H4 (cell line): ENCODE measurements at regions not wholly inside any gene's neighbourhood (a gene's known extent, or its start where the extent isn't known, plus 50 kb on each side); places are given as distances from the start of the nearest gene placed in this dataset.
A peak's percentile ranks its signal among the peaks of the same experiment; 100 is the strongest.

Experiments
- DNase-seq: peaks from one replicate; pipeline ENCODE4 v3.0.0-alpha.2; 2015; ENCODE audit warnings: low spot score

- DNase-seq, result no peak
Measured at GRCh38 chr4:124529131-124529530, 183.4 kb downstream of the ANKRD50 start.

DNA sequence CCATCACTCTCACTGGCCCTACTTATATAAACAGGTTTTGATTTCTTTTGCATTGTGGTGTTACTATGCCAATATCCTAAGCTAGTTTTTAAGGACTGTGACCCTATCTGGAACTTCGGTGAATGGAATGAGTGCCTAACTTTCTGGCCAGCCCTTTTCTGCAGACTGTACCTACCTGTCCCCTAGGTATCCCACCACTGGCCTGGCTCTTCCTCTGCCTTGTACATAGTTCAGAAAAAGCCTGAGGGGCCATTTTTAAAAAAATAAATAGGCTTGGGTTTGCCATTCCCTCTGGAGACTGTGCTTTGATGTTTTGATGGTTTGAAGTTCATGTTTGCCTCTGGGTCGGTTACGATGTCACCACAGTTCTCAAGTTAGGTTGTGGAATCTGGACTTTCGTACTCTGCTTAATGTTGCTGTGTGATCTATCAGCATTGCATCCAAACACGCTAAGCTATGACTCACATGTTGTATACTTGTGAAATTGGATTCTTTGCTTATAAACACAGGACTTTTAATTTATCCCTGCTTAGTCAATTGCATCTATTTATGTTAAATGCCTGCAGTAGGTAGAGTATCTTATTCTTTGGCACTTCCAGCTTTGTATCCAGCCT is 182.0 kb downstream of the ANKRD50 start:
- peak; percentile 78 for DNase-seq

DNA sequence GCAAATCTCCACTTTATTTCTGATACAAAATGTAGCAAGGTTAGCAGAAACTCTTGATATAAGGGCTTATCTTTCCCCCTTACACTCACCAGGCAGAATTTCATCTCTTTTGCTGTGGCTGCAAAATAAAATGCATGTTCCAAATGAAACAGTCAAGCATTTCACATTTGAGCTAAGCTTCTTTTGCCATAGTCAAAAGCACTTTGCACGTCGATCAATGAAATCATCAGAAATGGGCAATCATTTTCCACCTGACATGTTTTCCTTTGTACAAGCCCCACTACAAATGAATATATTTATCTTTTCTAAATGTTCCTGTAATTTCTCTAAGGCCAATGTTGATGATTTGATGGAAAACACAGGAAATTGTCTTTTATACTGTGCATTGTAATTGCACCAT is 178.4 kb downstream of the ANKRD50 start:
- no peak for DNase-seq

DNA sequence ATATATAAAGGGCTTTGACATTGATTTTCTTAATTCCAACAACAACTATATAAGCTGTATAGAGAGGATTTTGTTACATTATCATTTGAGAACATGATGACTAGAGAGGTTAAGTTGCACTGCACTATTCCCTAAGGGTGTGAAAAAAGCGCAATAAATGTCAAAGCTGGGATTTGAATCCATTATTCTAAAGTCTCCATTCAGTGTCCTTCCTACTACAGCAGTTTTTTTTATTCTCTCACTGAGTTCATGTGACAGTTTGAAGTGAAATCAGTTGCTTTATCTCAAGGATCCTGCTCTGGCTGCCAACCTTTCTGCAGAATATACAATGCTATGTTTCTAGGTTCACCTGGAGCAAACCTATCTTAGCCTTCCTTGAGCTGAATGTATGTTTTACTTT is 177.5 kb downstream of the ANKRD50 start:
- no peak for DNase-seq

DNA sequence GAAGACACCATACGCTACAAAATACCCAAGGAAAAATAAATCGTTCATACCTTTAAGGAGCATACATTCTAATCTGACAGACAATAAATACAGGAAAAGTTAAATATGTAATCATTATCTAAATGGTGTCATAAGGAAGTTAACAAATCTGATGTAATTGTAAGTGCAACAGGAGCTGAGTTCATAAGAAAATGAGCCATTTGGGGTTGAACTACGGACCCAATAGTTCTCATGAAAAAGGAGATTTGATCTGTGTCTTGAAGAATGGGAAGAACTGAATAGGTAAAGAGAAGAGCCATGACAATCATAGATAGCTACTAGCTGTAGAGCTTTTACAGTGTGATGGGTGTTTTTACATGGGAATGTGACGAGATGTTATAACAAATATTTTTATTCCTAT is 175.6 kb downstream of the ANKRD50 start:
- DNase-seq, result no peak

- no peak for DNase-seq
Measured at GRCh38 chr4:124537971-124538370, 174.6 kb downstream of the ANKRD50 start.

DNA sequence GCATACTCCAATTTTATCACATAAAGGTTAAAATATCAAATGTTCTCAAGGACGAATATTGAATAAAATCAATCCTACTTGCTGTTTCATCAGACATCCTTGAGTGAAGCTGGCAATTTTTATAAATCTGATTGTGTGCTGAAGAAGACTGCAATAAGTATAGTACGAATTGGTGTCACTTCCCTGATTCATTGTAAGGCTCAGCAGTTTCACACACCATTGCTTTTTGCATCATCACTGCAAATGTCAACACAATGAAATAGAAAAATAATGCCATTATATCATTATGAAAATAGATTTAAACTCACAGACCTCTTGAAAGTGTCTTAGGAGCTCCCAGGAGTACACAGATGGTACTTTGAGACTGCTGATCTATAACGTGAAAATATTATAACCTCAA is 172.5 kb downstream of the ANKRD50 start:
- no peak for DNase-seq

- DNase-seq, result no peak
Measured at GRCh38 chr4:124541652-124542420, 170.7 kb downstream of the ANKRD50 start.

- DNase-seq, result no peak
Measured at GRCh38 chr4:124555959-124556358, 156.6 kb downstream of the ANKRD50 start.

DNA sequence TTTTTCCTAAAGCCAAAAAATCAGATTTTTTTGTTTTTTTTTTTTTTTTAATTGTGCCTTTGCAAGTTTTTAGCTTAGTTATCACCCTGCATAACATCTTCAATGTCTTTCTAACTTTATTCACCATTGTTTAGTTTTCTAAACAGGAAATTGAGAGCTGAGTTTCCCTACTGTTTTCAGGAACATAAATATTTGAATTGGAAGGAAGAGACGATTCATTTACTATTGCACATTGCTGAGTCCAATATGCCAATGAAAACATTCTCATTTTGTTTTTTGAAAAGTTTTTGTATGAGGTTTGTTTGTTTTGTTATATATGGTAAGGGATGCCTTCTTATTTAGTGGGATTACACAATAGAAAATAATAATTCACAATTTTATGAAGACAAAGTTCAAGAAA is 148.4 kb downstream of the ANKRD50 start:
- no peak for DNase-seq

DNA sequence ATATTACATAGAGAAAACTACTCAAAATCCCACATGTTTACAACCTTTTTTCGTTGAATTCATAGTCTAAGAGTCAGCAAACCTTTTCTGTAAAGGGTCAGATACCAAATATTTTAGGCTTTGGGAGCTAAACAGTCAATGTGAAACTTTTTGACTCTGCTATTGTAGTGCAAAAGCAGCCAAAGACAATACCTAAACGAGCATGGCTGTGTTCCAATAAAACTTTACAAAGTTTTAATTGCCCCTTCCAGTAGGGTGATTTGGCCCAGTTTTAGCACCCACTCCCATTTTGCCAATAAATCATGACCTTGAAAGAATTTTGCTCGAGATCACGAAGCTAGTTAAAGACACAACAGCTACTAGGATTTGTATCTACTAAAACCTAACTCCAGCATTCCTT is 147.2 kb downstream of the ANKRD50 start:
- no peak for DNase-seq

DNA sequence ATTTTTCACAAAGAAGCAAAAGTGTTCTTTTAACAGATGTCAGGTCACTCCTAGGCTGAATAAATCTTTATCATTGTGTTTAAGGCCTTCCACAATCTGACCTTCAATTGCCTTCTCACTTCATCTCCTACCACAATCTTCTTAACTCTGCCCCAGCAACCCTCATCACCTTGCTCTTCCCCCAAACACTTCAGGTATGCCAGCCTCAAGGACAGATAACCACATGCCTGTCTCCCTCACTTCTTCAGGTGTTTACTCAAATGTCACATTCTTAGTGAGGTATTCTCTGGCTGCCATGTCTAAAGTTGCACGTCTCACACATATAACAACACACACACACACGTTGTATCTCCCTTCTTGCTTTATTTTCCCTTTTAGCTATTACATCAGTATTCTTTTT is 146.5 kb downstream of the ANKRD50 start:
- no peak for DNase-seq

DNA sequence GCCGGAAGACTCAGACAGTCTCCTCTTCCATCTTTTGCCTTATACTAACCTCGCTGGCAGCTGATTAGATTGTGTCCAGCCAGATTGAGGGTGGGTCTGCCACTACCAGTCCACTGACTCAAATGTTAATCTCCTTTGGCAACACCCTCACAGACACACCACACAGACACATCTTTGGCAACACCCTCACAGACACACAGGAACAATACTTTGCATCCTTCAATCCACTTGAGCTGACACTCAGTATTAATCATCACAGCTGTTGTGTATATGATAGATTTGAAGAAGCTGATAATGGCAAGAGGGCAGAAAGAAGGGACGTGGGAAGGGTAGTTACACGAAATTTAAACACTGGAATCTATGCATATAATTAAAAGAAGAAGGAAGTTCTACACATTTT is 139.5 kb downstream of the ANKRD50 start:
- no peak for DNase-seq

DNA sequence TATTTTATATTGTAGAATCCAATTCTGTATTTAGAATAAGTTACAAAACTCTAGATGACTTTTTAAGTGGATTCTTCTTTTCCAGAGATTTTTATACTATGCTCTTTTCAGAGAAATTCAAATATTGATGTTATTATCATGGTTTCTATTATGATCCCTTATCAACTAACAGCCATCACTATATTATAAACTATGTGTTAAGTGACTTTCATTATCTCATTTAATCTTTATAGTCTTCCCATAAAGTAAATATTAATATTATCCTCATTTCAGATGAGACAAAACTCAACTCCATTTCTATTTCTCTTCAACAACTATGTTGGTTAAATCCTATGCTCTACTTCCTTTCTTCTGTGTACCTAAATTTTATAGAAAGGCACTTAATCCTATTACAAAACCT is 132.6 kb downstream of the ANKRD50 start:
- DNase-seq, result no peak

DNA sequence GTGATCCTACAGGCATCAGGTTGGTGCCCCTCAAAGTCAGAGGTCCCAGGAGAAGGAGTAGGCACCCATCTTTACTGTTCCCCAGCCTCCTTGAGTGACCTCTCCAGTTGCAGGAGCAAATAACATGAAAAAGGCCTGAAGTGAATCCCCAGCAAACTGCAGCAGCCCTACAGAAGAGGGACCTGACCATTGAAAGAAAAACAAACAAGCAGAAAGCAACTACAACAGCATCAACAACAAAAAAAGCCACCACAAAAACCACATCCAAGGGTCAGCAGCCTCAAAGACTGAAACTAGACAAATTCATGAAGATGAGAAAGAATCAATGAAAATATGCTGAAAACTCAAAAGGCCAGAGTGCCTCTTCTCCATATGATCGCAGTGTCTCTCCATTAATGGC is 128.7 kb downstream of the ANKRD50 start:
- DNase-seq, result no peak

- DNase-seq, result no peak
Measured at GRCh38 chr4:124589786-124590185, 122.7 kb downstream of the ANKRD50 start.

DNA sequence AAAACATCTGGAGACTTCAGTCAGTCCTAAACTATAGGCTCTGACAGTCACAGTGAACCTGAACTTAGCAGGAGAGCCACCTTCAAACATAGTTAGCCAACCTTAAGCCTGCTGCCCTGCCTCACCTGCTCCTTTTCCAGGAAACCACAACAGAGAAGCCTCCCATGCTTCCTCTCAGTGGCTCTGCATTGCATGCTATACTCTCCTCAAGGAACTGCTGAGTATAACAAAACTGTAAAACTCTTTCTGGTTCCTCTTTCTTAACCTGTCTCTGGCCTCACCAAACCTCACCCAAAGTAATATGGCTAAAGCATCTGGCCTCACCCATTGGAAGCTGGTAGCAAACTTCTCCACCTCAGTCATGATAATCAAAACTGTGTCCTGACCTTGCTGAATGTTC is 122.1 kb downstream of the ANKRD50 start:
- no peak for DNase-seq

DNA sequence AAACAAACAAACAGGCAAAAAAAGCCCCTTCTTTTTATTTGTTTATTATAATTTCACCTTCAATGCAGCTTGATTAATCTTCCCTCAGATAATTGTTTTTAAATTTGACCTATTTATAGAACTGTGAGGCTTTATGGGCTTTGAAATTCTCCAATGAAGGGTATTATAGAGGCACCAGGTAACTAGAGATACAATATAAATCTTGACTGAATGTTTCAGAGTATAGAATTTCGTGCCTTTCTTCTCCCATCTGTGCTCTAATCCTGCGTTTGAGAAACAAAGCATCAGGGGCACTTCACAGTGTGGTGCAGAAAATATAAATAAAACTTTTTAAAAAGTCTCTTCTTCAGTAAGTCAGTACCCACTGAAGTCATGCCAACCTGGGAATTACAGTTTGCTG is 120.9 kb downstream of the ANKRD50 start:
- DNase-seq, result no peak

DNA sequence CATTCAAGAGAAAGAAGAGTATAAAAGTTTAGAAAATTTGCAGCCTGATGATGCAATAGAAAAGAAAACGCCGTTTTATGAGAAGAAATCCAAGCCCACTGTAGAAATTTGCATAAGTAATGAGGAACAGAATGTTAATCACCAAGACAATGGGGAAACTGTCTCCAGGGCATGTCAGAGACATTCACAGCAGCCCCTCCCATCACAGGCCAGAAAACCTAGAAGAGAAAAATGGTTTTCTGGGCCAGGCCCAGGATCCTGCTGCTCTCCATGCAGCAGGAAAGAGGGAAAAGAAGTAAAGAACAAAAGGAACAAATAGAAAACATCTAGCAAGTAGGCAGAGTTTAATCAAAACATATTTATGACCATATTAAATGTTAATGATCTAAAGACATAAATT is 119.0 kb downstream of the ANKRD50 start:
- no peak for DNase-seq

GRCh38 chr4:124594945-124595344 is 117.6 kb downstream of the ANKRD50 start:
- DNase-seq, result no peak

- DNase-seq, result no peak
Measured at GRCh38 chr4:124596816-124597215, 115.7 kb downstream of the ANKRD50 start.

DNA sequence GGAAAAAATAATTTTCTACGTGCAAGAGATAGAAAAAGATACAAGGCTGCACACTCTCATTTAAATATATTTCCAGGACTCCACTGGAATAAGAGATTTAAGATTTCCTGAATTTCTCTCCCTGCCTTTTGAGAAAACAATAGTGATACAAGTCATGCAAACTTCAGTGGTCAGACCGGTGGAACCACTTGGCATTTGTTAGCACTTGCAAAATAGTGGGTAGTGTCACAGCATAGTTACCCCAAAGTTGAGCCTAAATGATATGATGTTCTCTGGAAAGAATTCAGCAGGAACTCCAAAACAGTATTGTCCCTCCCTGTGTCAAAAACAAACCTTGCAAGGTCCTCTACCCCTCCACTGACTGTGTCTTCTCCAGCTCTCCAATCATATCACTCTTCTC is 102.3 kb downstream of the ANKRD50 start:
- no peak for DNase-seq
